Vagina (tissue), 2 donors: ENCODE measurements at regions not wholly inside any gene's neighbourhood (a gene's known extent, or its start where the extent isn't known, plus 50 kb on each side); places are given as distances from the start of the nearest gene placed in this dataset.

Source experiments
- DNase-seq, 2 donors: peaks; one replicate each; pipeline ENCODE4 v3.0.0-alpha.2; 2017; ENCODE audit errors: extremely low spot score in 2 of 2
- H3K27ac ChIP-seq: fragments of 200-600 bp; sonication (generic); one replicate; pipeline ENCODE4 v1.5.1; 2019
- H3K27me3 ChIP-seq: fragments of 200-600 bp; sonication (generic); one replicate; pipeline ENCODE4 v1.5.1; 2019
- H3K36me3 ChIP-seq, 2 donors: fragments of 200-600 bp; sonication (generic); one replicate each; pipeline ENCODE4 v1.5.1; 2017 to 2019
- H3K4me1 ChIP-seq: fragments of 200-600 bp; sonication (generic); one replicate; pipeline ENCODE4 v1.5.1; 2019
- H3K4me3 ChIP-seq, 2 donors: fragments of 200-600 bp; sonication (generic); 1 replicate in 1 of 2; 2 replicates in 1 of 2; pipeline ENCODE4 v1.5.1; 2016 to 2019
- H3K9me3 ChIP-seq: fragments of 200-600 bp; sonication (generic); one replicate; pipeline ENCODE4 v1.5.1; 2019
- POLR2A ChIP-seq, 2 donors: fragments of 450-650 bp; IDR thresholded peaks; one replicate each; pipeline ENCODE4 v1.6.1; 2017; ENCODE audit warnings: antibody characterized with exemption in 2 of 2, mild to moderate bottlenecking in 2 of 2, moderate library complexity in 2 of 2
- POLR2AphosphoS5 ChIP-seq, 2 donors: sonication (generic); formaldehyde crosslinking; IDR thresholded peaks; one replicate each; pipeline ENCODE4 v1.9.0; 2017; ENCODE audit warnings: antibody characterized with exemption in 2 of 2, mild to moderate bottlenecking in 2 of 2, low read depth in 1 of 2; ENCODE audit not compliant: insufficient read depth in 1 of 2
- intact Hi-C: fragments of 100-400 bp; cut with DNase I; formaldehyde crosslinking; loops from one replicate; pipeline ENCODE4 v1.15.1; 2023
- TF ChIP-seq, protein P1 (sequence below), 3 experiments: fragments of 450-650 bp in 2 of 3; fragments of 200-600 bp in 1 of 3; sonication (generic) in 1 of 3; IDR thresholded peaks; one replicate each; pipeline ENCODE4 v1.5.1; 2017 to 2019; ENCODE audit warnings: antibody characterized with exemption in 3 of 3, mild to moderate bottlenecking in 2 of 3, moderate library complexity in 2 of 3

- DNase-seq: no peak
- no peaks in the 10 kb centered on the region for H3K9me3 ChIP-seq
- H3K27me3 ChIP-seq: no peaks in the 10 kb centered on the region
- no peak overlapping the region for H3K27ac ChIP-seq
- no peak overlapping the region for H3K4me3 ChIP-seq
- peaks cover 25% of the 10 kb centered on the region for H3K4me1 ChIP-seq
- intact Hi-C loops: no loop called here
- TF ChIP-seq POLR2A (IDR thresholded peaks at IDR 0.05) (no peak), POLR2AphosphoS5 (IDR thresholded peaks at IDR 0.05; ENCODE audit: insufficient read depth in 1 of 2, low read depth in 1 of 2) (no peak)
- TF ChIP-seq, protein P1, sequence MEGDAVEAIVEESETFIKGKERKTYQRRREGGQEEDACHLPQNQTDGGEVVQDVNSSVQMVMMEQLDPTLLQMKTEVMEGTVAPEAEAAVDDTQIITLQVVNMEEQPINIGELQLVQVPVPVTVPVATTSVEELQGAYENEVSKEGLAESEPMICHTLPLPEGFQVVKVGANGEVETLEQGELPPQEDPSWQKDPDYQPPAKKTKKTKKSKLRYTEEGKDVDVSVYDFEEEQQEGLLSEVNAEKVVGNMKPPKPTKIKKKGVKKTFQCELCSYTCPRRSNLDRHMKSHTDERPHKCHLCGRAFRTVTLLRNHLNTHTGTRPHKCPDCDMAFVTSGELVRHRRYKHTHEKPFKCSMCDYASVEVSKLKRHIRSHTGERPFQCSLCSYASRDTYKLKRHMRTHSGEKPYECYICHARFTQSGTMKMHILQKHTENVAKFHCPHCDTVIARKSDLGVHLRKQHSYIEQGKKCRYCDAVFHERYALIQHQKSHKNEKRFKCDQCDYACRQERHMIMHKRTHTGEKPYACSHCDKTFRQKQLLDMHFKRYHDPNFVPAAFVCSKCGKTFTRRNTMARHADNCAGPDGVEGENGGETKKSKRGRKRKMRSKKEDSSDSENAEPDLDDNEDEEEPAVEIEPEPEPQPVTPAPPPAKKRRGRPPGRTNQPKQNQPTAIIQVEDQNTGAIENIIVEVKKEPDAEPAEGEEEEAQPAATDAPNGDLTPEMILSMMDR (IDR thresholded peaks at IDR 0.05): no peak
- H3K36me3 ChIP-seq: no peaks in the 10 kb centered on the region
Measured at GRCh38 chr14:53491884-53492277, 338.8 kb upstream of the DDHD1 start.

DNA sequence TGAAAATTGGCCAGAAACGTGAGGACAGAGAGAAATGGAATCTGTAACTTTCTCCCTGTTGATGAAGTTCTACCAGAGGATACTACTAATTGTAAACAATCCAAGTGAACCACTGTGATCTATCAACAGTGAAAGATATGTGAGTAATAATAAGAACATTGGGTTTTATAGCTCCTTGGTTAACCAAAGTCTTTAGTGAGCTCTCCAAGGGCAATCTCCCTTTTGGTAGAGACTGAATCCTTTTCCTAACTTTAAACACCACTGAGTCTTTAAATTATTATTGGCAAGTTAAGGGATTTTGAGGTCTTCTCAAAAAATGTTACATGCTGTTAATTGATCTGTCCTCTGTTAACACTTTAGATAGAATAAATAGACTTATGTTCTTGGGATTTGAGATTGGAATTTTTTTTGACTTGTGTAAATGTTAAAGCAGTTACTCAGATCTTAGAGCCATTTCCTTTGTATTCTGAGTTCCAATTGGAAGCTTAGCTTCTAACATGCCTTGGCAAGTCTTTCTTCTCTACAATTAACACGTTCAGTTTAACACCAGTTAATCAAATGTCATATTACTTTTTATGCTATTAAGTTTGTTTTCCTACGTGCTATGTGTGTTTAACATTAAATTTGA lies 338.2 kb upstream of the DDHD1 start:
- H3K9me3 ChIP-seq: no peaks in the 10 kb centered on the region
- TF ChIP-seq POLR2AphosphoS5 (IDR thresholded peaks at IDR 0.05; ENCODE audit: insufficient read depth in 1 of 2, low read depth in 1 of 2): no peak
- TF ChIP-seq, protein P1 (IDR thresholded peaks at IDR 0.05): no peak
- no peak for TF ChIP-seq POLR2A (IDR thresholded peaks at IDR 0.05)
- H3K4me3 ChIP-seq: no peak overlapping the region
- H3K4me1 ChIP-seq: peaks cover 25% of the 10 kb centered on the region
- no peak overlapping the region for H3K27ac ChIP-seq
- H3K36me3 ChIP-seq: no peaks in the 10 kb centered on the region
- no peak for DNase-seq
- H3K27me3 ChIP-seq: no peaks in the 10 kb centered on the region
- intact Hi-C loops: no loop called here

- no peak for DNase-seq
- H3K36me3 ChIP-seq: no peaks in the 10 kb centered on the region
- no peaks in the 10 kb centered on the region for H3K27me3 ChIP-seq
- H3K4me1 ChIP-seq: no peaks in the 10 kb centered on the region
- TF ChIP-seq POLR2AphosphoS5 (IDR thresholded peaks at IDR 0.05; ENCODE audit: insufficient read depth in 1 of 2, low read depth in 1 of 2) (no peak), POLR2A (IDR thresholded peaks at IDR 0.05) (no peak)
- TF ChIP-seq, protein P1 (IDR thresholded peaks at IDR 0.05): no peak
- intact Hi-C loops: no loop called here
- H3K4me3 ChIP-seq: no peak overlapping the region
- no peaks in the 10 kb centered on the region for H3K9me3 ChIP-seq
- no peak overlapping the region for H3K27ac ChIP-seq
Measured at GRCh38 chr14:53478174-53478573, 325.1 kb upstream of the DDHD1 start.

DNA sequence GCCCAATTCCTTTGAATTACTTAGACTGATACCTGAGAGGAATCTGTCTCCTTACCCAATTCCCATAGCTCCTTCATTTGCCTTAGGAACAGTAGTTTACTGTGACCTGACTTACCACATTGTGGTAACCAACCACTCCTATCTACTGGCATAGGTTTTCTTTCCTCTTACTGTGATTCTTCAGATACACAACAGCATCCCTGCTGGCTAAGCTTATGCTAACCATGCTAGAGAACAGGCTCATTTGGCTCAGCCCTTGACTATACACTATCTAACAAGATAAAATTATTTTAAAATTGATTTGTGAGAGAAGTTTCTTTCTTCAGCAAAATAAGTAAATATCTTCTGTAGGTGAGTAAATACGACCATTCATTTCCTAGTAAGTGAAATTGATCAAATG lies 320.4 kb upstream of the DDHD1 start:
- Histone ChIP-seq H3K27me3 (no peaks in the 10 kb centered on the region), H3K9me3 (no peaks in the 10 kb centered on the region), H3K4me3 (no peak overlapping the region), H3K27ac (no peak overlapping the region), H3K4me1 (no peaks in the 10 kb centered on the region), H3K36me3 (no peaks in the 10 kb centered on the region)
- TF ChIP-seq POLR2A (IDR thresholded peaks at IDR 0.05) (no peak), POLR2AphosphoS5 (IDR thresholded peaks at IDR 0.05; ENCODE audit: insufficient read depth in 1 of 2, low read depth in 1 of 2) (no peak)
- TF ChIP-seq, protein P1 (IDR thresholded peaks at IDR 0.05): no peak
- no peak for DNase-seq
- intact Hi-C loops: no loop called here

GRCh38 chr14:53472306-53472705 lies 319.2 kb upstream of the DDHD1 start:
- Histone ChIP-seq H3K27ac (no peak overlapping the region), H3K4me3 (no peak overlapping the region), H3K9me3 (no peaks in the 10 kb centered on the region), H3K4me1 (no peaks in the 10 kb centered on the region), H3K36me3 (no peaks in the 10 kb centered on the region), H3K27me3 (no peaks in the 10 kb centered on the region)
- TF ChIP-seq, protein P1 (IDR thresholded peaks at IDR 0.05): no peak
- no peak for TF ChIP-seq POLR2AphosphoS5 (IDR thresholded peaks at IDR 0.05; ENCODE audit: insufficient read depth in 1 of 2, low read depth in 1 of 2)
- no peak for TF ChIP-seq POLR2A (IDR thresholded peaks at IDR 0.05)
- no peak for DNase-seq
- intact Hi-C loops: no loop called here
